Superior temporal gyrus (tissue), 1 donor: ENCODE measurements at regions not wholly inside any gene's neighbourhood (a gene's known extent, or its start where the extent isn't known, plus 50 kb on each side); places are given as distances from the start of the nearest gene placed in this dataset.

ENCODE experiments used
- DNase-seq: peaks from one replicate; pipeline ENCODE4 v3.0.0-alpha.2; 2016; ENCODE audit errors: extremely low spot score

DNA sequence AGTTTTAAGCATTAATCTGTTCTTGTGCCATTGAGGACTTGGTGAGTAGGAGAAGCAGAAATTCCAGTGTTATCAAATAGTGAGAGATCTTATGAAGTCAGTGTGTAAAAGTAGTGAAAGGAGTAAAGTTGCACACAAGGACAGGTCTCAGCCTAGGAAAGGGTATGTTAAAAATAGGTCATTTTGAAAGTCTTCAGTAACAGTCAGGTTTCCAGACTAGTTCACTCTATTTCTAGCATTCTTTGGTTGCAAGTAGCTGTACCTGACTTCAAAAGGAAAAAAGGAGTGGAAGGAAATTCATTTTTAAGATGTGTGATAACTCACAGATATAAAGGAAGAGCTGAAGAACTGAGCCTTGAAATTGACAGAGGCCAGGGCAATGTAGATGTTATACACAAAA lies 250.1 kb upstream of the SATB1 start:
- no peak for DNase-seq

DNA sequence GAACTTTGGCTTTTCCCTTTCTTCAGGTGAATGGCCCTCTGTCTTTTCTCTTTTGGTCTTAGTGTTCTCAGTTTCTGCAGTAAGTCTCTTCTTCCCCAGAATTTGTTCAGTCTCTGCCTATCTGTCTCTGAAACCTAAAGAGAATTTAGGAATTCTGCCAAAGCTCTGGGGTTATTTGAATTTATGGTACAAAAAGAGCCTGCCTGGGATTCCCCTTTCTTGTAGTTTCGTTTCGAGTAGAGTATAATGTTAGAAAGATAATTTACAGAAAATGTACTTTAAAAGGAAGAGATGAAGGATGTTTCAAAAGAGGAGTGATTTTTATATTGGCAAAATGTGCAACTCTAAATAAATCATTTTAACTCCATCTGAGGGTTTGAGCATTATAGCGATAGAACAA lies 247.4 kb upstream of the SATB1 start:
- DNase-seq, result no peak

DNA sequence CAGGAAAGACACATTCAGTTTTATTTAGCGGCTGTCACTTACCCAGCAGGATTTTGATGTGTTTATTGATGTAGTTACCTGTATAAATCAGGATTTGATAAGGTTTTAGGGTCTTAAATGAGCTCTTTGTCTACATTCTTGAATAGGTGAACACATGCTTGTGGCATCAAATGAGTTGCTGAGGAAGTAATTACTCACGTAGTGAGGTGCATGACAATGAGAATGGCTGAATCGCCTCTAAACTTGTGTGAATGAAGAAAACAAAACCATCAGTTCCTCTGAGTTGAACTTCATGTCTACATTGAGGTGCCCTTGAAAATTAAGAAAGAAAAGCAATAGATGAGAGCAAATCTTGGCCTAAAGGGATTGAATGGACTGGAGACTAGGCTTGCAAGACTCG lies 245.6 kb upstream of the SATB1 start:
- no peak for DNase-seq

DNA sequence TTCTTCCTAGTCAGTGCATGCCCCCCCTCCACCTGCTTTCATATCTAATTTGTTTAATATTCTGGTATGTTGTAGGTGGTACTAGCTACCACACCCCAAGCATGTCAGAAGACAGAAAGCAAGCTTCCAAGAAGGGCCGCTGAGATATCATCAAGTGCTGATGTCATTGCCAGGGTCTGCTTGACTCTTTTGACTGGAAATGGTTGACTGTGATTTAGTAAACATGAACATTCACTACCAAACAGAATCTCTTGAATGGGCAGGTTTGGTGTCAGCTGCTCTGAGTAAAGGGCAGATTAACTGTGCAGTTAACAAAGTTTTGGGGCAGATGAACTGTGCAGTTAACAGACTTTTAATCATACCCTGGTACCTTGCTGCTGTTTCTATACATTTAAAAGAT lies 244.2 kb upstream of the SATB1 start:
- DNase-seq, result no peak

DNA sequence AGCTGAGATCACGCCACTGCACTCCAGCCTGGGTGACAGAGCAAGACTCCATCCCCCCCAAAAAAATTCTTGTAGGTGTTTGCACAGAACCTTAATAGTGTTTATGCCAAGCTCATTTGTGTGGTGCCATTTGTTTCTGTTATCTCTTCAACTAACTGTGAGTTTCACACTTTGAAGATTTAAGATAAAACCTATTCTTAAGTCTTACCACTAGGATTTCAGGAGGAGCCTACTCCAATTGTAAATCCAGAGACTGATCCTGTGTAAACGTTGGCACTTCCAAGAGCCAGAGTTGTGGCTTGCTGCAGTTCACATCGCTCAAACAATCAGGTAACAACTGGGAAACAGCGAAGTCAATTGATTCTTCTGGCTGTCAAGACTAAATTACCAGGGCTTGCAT lies 242.4 kb upstream of the SATB1 start:
- no peak for DNase-seq

DNA sequence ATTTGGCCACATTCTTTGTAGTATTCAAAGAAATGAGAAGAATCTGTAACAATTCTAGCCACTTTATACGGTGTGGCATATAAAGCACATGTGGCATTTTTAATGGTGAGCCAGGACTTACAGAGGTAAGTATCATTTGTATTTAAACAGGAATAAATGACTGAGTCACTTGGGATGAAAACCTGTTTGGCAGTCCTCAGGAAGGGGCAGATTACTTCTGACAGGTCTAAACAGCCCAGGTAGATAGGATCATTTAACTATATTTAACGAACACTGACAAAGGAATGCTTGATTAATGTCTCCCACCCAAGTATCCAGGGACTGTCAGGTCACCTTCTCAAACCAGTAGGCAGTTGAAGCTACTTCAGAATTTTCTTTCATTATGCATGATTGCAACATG lies 241.5 kb upstream of the SATB1 start:
- DNase-seq, result no peak

DNA sequence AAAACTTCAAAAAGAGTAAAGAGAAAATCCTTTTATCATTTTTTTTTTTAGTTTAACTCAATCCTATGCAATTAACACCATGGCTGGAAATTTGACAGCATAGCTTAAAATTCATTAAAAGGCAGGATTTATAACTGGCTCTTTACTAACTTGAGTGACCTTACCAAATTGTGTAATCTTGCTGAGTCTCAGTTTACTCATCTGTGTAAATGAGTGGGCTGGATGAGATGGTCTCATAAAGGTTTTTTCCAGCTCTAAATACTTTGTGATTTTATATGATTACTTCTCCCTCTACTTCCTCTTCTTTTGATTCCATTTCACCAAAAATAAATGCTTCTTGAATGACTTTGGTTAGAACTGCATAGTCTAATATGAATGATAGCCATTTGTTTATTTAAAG lies 234.9 kb upstream of the SATB1 start:
- DNase-seq, result no peak

DNA sequence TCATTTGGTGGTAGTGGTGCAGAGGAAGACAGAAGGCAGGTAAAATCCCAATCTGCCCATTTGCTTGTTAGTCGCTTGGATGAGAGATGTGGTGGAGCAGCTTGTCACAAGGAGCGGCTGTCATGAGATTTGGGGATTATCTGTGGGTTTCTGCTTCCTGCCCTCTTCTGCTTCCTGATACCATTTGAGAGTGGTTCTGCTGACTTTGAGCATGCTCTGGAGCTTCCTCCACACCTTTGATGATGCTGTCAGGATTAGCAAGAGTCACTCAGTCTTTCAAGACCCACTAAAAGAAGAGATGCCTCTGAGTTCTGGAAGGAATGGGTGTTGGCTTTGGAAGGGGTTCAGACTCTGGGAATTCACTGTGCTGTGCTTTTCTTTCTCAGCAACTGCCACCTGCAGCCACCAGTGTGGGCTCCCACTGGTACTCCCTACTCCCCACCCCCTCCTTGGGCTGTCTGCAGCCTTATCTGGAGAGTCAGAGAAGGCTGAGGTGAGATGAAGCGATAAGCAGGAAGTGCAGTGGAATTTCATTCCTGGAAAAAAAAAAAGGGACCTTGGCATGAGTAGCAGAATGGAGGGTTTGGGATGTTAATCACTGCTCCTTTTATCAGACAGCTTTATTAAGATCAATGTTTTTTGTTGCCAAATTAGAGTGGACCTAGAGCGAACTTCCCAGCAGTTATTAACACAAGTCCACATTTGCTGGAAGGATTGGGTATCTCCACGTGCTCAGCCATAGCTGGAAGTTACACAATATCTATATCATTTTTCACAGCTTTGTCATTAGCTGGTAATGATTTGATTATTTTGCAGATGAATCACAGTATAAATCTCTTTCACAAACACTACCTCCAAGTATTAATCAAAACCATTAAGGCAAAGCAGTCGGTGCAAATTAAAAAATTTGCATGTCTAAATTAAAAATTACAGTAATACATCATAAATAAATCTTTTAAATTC lies 233.0 kb upstream of the SATB1 start:
- no peak for DNase-seq

DNA sequence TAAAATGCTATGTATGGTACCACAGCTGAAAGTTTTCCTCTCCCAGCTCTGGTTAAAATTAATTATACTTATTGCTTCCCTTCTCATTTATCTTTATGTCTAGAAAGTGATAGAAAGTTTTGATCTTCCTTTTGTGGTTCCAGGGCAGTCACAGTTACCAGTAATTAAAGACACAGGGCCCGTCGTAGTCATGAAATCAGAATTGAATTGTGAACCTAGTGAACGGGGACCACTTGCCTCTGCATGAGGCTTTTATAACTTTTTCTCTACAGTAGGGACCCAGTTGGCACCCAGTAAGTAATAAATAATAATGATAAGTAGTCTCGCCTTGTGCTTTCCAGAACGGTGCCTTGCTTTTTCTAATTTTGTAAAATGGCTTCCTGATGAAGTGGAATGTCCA lies 231.7 kb upstream of the SATB1 start:
- DNase-seq, result no peak

DNA sequence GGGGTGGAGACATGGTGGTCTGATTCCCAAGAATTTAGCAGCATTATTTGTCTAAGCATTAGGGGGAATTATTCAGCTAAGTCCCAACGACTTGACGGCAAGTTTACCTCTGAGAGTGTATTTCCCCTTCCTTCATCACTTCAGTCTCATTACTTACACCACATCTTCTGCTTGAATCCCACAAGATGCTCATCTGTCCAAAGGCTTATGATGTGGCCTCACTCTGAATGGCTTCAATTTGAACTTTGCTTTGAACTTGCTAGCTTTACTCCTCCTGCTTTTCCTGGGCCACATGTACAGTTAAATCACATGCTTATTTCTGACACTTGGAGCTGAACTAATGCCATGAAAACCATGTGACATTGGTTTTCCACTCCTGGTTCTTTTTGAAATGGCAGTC lies 231.3 kb upstream of the SATB1 start:
- no peak for DNase-seq

DNA sequence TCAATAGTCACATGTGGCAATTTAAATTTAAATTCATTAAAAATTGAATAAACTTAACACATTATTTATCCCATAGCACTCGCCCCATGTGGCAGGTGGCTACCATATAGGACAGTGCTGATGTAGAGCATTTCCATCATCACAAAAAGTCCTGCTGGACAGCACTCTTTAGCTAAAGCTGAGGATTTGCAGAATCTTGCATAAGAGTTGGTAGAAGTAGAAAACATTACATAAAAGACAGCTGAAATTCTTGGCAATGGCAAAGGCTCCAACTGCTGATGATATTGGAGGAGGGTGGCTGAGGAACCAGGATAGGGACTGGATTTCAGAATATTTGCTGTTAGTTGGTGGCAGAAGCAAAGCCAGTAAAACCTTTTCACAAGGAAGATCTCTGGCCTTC lies 230.7 kb upstream of the SATB1 start:
- peak; percentile 55 for DNase-seq

DNA sequence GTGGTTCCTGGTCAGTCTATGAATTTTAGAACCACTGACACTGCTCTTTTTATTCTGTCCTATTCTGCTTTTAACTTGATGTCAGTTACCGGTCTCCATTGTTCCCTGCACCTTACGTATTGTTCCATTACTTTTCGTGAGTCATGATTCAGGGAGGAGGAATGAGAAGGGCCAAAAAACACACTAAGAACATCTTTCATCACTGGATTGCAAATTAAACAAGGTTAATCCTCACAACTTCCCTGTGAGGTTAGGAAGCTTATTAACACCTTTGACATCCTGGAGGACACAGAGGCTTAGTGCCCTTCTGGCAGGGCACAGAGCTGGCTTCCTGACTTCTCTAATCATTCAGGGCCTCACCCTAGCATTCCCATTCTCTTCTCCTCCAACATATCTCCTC lies 227.6 kb upstream of the SATB1 start:
- no peak for DNase-seq

DNA sequence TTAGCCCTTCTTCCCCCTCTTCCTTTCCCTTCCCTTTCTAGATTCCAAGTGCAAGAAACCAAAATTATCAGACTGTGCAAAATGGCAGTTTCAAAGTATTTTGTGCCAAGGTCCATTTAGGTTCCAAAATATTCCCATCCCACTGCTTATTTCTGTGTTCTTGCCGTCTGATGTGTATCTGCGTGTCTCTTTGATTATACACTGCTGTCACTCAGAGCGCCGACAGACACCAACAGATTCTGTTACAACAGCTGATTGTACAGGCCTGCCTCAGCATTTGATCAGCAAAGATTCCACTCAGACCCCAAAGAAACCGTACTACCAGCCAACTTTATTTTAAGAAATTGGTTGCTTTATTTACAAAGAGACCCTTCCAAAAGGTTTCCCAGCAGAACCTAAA lies 225.6 kb upstream of the SATB1 start:
- DNase-seq, result no peak

DNA sequence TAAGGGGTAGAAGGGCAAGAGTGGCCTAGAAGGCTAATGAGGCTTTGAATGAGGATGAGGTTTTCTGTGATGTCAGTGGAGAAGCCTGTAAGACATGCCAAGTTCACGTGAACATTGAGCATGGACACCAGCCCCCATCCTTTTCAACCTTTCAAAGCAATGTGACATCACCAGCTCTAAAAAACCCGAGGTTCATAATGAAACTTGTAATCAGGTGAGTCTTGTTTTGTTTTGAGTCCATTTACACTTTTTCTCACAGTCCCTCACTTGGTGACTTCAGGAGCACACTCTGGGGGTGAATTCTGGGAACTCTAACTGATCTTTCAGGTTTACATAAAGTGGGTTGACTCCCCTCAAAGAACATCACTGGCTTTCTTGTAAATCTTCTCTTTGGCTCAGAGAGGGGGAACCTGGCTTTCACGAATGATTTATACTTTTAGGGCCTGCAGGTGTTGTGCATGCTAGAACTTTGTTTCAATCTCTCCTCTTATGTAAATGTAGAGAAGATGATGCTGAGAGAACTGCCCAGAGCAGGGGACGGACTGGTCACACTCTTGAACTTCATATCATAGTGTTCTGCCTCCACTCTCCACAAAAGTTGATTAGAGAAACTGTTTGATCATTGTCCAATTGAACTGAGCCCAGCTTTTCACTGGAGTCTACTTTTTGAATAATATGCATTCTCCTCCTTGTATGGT lies 224.7 kb upstream of the SATB1 start:
- DNase-seq, result no peak

DNA sequence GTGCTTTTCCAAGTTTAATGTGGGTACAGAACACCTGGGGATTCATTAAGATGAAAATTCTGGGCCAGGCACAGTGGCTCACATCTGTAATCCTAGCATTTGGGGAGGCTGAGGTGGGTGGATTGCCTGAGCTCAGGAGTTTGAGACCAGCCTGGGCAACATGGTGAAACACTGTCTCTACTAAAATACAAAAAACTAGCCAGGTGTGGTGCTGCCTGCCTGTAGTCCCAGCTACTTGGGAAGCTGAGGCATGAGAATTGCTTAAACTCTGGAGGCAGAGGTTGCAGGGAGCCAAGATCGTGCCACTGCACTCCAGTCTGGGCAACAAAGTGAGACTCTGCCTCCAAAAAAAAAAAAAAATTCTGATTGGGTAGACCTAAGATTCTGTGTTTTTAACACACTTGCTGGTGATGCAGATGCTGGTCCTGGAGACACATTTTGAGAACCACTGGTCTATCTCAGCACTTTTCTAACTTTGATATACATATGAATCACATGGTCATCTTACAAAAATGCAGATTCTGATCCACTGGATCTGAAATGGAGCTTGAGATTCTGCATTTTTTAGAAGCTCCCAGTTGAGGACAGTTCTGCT lies 223.8 kb upstream of the SATB1 start:
- DNase-seq, result no peak

DNA sequence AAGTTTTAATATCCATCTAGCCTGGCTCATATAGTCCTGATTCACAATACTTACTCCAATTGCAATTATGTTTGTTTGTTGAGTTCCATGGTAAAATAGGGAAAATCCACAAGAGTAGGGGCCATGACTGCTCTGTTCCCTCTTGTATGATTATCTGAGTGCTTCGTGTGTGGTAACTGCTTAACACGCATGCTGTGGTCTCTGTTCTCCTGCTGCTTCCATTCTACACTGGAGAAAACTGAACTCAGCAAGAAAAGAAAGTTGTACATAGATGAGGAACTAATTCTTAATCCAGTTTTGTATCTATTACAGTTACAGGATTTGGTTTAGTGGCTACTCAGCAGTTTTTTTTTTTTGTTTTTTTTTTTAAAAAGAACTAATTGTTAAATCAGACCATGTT lies 223.0 kb upstream of the SATB1 start:
- DNase-seq, result no peak

DNA sequence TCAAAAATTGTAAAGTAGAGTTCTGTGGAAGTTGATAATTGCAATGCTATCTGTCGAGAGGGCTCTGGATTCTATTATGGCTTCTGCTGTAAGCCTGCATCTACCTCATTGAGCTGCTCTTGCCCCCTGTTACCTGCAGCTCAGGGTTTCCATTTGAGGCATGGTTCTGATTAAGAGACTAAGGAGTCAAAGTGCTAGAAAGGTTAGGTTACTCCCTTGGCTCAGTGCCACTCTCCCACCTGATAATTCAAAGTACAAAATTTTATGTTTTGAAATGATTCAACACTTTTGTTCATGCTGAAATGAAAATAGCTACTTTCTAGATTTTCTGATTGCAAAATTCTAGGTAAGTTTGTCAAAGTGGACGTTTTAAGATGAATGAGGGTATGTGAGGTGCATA lies 220.5 kb upstream of the SATB1 start:
- no peak for DNase-seq

DNA sequence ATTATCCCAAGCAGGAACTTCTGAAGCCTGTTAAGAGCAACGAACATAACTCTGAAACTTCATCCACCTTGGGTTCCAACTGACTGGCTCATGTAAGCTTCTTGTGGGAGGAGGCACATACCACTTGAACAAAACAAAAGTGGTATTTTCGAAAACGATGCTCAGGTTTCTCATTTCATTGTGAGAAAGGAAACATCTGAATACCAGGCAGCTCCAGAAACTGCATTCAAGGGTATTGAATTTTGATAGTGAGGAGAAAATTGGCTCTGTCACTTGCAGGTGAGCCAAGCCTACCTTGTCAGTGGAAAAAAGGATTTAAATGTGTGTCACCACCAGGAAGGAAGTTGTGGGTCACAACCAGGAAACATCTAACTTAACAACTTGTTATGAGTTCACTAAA lies 218.1 kb upstream of the SATB1 start:
- no peak for DNase-seq

DNA sequence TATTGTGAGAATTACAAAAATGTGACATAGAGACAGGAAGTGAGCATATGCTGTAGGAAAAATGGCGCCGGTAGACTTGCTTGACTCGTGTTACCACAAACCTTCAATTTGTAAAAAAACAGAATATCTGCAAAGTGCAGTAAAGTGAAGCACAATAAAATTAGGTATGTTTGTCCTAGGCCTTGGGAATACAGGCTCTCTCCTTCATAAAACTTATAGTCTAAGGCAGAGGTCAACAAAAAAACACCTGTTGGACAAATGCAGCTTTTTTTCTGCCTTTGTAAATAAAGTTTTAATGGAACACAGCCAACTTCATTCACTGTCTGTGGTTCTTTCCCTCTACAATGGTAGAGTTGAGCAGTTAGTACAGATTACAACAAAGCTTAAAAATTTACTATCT lies 216.8 kb upstream of the SATB1 start:
- no peak for DNase-seq

DNA sequence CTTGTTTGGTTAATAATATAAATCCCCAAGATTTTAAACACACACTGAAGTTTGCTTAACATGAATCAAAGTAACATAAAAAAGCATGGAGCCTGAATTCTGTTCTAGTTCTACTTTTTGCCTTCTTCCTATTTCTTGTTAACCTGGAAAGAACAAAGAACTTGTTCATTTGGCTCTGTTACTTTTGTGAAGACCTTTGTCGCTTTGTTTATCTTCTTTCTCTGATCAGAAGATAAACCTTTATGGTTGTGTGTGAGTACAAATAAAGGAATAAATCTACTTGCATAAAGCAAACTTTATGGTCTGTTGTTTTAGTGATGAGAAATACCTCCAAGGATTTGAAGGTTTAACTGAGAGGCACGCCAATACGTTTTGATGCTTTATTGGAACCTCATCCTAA lies 210.1 kb upstream of the SATB1 start:
- DNase-seq, result no peak

DNA sequence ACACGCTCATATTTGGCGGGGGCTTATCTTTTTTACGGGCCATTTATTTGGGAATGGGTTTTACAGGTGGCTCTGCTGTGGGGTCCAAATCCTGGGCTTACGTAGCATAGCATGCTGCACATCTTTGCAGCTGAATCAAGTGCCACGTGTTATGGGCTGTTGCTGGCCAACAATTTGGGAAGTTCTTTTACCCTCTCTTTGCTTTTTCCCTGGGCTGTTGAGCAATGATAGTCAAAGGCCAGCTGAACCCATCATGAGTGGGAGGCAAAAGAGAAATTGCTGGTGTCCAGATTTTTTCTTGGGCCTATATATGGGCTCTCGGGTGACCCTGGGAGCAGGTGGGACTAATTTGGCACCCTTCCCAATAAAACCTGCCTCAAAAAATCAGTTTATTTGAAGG lies 209.3 kb upstream of the SATB1 start:
- DNase-seq, result no peak

DNA sequence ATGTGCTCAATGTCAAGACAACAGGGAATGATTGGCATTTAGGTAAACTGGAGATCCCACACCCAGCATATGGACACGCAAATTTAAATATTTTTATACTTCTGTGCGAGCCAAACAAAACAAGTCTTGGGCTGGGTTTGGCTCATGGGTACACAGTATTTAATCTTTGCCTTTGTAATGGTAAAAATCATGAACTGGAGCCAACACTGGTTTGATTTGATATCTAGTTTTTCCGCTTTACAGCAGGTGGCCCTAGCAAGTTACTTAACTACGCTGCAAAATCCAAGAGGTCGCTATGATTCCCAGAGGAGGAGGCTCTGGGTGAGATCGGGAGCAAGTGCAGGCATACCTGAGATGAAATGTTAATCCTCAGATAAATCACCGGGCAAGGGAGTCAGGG lies 207.9 kb upstream of the SATB1 start:
- DNase-seq, result no peak

DNA sequence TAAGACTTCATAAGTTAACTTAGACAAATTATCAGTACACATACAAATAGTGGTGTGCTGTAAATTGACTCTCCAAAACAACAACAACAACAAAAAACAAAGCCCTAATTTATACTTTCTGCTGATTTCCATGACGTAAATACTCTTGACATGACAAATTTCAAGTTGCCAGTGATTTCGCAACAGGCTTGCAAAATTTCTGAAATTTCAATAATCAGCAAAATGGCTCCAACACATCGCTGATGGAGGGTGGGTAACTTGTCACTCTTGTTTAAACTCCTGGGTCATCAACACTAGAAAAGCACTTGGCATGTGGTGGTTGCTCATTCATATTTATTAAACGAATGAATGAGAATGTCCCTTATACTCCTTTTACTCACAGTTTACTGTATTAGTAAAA lies 205.2 kb upstream of the SATB1 start:
- no peak for DNase-seq
